Epithelial cell of esophagus (primary cell): ENCODE measurements at regions not wholly inside any gene's neighbourhood (a gene's known extent, or its start where the extent isn't known, plus 50 kb on each side); places are given as distances from the start of the nearest gene placed in this dataset.

Experiments used
- DNase-seq: peaks from one replicate; pipeline ENCODE4 v3.0.0; 2010; ENCODE audit warnings: low read depth
- H3K4me3 ChIP-seq: 2 replicates; pipeline ENCODE4 v1.5.1; 2011; ENCODE audit warnings: mild to moderate bottlenecking, low read length, control low read depth
- CTCF ChIP-seq: IDR thresholded peaks from 2 replicates; pipeline ENCODE4 v1.5.1; 2011; ENCODE audit warnings: low read depth, mild to moderate bottlenecking, low read length, control low read depth, inconsistent platforms; ENCODE audit not compliant: insufficient read depth; ENCODE audit errors: missing control alignments

GRCh38 chr11:42589286-42589685 lies 722.5 kb upstream of the API5 start:
- no peak for TF ChIP-seq CTCF
- no peak overlapping the region for H3K4me3 ChIP-seq
- no peak for DNase-seq

- TF ChIP-seq CTCF = no peak
- DNase-seq = no peak
- no peak overlapping the region for H3K4me3 ChIP-seq
Observed at GRCh38 chr11:42591841-42592240, 720.0 kb upstream of the API5 start.

DNA sequence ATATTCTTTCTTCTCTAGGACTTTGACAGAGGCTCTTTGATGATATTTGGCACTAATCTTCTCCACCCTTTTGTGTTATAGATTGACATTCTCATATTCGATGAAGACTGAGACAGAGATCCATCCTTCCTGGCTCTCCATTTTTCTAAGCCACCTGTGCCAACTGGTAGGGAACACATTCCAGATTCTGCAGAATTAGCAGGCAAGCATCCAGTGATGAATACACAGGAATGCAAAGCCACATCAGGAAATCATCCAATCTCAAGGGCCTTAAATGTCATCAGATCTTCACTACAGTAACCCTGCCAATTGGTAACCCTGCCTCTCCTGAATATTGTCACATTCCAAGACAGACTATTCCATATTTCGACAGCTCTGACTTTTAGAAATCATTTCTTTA lies 718.4 kb upstream of the API5 start:
- TF ChIP-seq CTCF = no peak
- DNase-seq = no peak

DNA sequence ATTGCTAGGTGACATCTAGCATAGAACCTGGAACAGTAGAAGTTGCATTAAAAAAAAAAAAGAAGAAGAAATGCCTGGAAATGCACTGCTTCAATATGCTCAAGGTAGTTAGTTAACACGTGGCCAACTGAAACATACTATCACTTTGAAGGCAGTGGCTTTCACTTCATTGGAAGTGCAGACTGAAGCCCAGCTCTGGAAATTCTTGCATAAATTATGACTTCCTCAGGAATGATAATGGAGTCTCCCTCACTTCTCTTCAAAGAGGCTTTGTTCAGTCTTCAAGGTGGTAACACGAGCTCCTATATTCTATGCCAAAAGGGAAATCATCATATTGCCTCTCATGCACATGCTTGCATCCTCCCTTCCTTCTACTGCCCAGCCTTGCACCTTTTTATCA lies 715.9 kb upstream of the API5 start:
- no peak for TF ChIP-seq CTCF
- DNase-seq = no peak
- no peak overlapping the region for H3K4me3 ChIP-seq

More for the DNA sequence above, 718.4 kb upstream of the API5 start:
- no peak overlapping the region for H3K4me3 ChIP-seq

DNA sequence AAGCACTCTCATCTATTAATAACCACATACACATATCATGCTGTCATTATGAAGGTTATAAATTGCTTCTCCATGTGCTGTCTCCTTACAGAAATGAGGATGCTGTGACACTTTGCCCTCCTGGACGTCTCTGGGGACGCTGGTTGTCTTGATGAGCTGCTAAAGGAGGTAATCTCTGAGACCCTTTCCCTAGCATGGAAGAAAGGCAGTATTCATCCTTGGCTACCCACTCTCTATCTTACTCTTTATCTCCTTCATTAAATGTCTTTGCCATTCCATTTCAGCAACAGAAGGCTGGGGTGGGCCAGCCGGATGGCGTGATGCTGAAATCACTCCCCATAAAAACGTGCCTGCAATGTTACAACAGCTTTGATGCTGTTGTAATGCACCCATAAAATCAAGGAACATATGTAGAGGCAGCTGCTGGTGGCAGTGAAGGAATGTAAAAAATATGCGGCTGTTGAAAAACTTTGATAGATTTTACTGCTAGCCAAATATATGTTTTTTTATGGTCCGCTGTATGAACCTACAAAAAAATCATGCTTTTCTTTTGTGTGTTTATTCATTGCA lies 715.1 kb upstream of the API5 start:
- no peak for DNase-seq
- H3K4me3 ChIP-seq = no peak overlapping the region
- TF ChIP-seq CTCF = no peak

GRCh38 chr11:42598341-42598740 lies 713.5 kb upstream of the API5 start:
- DNase-seq = no peak
- no peak for TF ChIP-seq CTCF
- no peak overlapping the region for H3K4me3 ChIP-seq

GRCh38 chr11:42620796-42621195 lies 691.0 kb upstream of the API5 start:
- no peak for DNase-seq
- no peak for TF ChIP-seq CTCF
- no peak overlapping the region for H3K4me3 ChIP-seq
